HG02840 (cell line): ENCODE measurements at regions not wholly inside any gene's neighbourhood (a gene's known extent, or its start where the extent isn't known, plus 50 kb on each side); places are given as distances from the start of the nearest gene placed in this dataset.
"Not testable (repeated sequence)": the region's sequence is repeated elsewhere in the genome, so short reads cannot be mapped to it uniquely, and the experiment has no call there.

Source experiments
- ATAC-seq: cut with Tn5 transposase; IDR thresholded peaks from one replicate; pipeline ENCODE4 v1.9.1; 2021; ENCODE audit warnings: mild to moderate bottlenecking, moderate library complexity, moderate number of reproducible peaks; ENCODE audit not compliant: unreplicated experiment, low FRiP score

- no peak for ATAC-seq
These were observed 158.8 kb upstream of the TBL1XR1 start for GRCh38 chr3:177356113-177356512.

DNA sequence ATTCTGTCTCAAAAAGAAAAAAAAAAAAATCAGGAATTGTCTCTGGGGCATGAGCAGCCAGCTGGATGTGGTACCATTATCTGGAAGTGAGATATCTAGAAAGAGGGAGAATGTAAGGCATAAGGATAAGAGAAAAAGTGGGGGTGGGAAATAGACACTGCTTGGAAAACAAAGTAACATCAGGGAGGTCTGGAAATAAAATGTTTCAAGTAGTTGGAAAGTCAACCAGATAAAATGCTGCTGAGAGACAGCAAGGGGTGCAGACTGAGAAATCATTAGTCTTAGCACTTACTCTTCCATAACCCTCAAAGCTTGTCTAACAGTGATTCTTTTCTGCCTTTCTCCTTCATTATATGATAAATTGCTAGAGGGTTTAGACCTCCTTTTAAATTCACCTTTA, 159.7 kb upstream of the TBL1XR1 start:
- ATAC-seq: no peak

GRCh38 chr3:177357352-177358090, 160.2 kb upstream of the TBL1XR1 start:
- no peak for ATAC-seq

GRCh38 chr3:177358091-177358976, 161.1 kb upstream of the TBL1XR1 start:
- ATAC-seq: no peak

DNA sequence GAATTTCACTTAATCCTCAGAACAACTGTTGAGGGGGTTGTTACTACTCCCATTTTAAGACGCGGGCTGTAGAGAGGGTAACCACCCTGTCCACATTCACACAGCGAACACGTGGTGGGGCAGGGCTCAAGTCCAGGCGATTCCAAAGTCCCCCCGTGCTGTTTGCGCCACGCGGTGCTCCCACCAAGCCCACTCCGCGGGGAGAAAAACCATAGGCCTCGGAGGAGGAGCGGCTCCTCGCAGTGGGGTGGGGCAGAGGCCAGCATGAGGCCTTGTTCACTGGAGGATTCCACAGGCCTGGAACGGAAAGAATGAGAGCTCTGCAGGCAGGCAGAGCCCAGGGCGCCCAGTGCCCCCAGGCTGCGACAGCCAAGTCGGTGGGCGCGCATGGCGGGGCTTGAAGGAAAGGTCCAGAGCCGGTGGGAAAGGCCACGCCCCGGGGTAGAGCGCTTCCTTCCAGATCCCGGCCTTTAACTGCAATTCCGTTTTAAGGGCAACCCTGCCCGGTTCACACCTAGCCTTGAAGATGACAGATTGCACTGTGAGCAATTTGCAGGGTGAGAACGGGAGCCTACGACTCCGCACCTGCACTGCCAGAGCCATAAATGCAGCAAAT, 161.8 kb upstream of the TBL1XR1 start:
- ATAC-seq: peak; percentile 19

DNA sequence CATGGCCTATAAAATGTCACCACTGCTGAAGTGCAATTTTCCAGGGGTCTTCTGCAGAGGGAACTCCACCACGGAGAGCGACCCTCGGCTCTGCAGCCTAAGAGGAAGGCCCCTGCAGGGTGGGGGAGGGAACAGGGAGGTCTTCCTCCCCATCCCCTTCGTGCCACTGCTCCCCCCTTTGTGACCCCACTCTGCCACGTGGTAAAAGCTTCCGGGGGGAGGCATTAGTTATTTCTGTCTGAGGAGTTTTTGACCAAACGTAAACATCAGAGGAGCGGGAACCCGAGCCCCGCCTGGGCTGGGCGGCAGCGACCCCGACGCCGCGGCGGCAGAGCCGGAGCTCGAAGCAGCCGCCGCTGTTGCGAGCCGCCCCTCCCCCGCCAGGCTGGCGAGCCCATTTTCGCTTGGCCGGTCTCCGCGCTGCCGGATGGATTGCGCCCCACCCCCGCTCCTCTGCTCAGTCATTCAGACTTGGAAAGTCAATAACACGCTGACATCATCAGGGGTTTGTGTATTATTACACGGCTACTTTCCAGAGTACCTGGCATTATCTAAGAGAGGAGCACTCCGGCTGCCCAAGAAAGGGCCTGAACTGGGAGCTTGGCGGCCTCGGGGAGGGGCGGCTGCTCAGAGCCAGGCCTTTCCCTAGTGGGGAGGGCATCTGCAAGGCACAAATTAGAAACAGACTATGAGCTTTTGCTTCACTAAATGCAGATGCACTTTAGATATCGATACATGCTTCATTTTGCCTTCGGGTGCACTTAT, 162.5 kb upstream of the TBL1XR1 start:
- ATAC-seq: peak; percentile 75

- no peak for ATAC-seq
These were observed 164.0 kb upstream of the TBL1XR1 start for GRCh38 chr3:177361081-177361938.

DNA sequence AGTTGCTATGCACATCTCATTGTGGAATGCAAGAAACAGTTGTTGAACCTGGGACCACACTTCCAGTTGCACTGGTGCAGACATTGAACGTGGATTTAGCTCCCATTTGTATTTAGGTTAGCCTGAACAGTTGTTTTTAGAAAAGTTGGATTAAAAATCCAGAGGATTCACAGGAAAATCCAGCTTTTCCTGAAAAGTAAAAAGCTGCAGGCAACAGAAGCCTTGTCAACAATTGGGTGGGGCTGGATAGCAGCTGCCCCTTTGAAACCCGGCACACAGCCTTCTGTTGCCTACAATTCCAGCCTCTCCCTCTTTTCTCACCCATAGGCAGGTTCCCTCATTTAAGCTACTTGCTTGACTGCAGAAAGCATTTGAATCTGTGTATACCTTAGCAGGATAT, 165.3 kb upstream of the TBL1XR1 start:
- no peak for ATAC-seq

DNA sequence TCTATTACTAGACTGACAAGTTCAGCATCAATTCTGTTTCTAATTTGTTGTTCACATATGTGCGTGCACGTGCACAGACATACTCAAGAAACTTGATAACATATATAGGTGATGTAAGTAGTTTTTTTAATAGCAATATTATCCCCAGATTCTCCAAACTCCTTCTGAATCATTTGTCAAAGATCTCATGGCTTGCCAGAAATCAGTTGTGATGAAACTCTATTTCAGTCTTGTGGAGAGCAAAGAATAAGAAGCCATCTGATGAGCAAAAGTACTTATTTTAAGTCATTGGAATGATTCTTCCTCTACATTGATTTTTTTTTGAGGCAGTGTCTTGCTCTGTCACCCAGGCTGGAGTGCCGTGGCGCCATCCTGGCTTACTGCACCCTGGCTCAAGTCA, 167.0 kb upstream of the TBL1XR1 start:
- no peak for ATAC-seq

DNA sequence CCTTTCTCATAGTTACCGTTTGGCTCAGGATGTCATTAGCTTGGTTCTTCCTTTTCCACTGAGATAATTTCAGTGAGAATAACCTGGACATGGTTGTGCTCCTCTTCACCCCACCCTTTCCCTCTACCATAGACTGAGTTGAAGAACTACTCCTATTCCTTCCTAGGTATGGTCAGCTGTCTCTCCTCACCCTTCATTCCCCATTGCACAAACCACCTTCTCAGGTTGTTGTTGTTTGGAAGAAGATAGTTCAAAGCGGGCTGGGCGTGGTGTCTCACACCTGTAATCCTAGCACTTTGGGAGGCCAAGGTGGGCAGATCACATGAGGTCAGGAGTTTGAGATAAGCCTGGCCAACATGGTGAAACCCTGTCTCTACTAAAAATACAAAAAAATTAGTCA, 168.0 kb upstream of the TBL1XR1 start:
- not testable (repeated sequence) for ATAC-seq

- no peak for ATAC-seq
These were observed 170.5 kb upstream of the TBL1XR1 start for GRCh38 chr3:177367788-177368187.

DNA sequence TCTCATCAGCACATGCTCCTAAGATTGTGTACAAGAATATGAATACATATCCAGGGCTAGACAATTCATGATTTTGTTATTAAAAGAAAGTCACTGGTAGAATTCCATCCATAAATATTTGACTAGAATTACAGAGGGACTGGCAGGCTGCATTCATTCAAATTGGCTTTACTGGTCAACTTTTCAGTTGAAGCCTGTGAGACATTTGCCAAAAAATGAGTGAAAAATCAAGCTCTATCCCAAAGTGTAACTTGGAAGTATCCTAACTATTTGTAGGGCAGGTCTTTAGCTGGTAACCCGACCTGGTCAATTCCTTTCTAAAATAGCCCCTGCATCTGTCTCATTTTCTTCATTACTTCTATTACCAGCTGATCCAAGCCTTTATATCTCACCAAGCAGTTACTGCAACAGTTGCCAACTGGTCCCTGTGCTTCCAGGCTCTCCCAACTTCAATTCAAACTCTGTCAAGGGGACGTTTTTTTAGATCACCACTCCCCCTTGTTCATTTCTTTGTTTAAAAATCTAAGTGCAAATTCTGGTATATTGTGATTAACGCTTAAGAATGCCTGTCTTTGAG, 173.1 kb upstream of the TBL1XR1 start:
- no peak for ATAC-seq

GRCh38 chr3:177371146-177371545, 173.9 kb upstream of the TBL1XR1 start:
- ATAC-seq: no peak

GRCh38 chr3:177371888-177372287, 174.6 kb upstream of the TBL1XR1 start:
- ATAC-seq: no peak

GRCh38 chr3:177374323-177374722, 177.0 kb upstream of the TBL1XR1 start:
- no peak for ATAC-seq

DNA sequence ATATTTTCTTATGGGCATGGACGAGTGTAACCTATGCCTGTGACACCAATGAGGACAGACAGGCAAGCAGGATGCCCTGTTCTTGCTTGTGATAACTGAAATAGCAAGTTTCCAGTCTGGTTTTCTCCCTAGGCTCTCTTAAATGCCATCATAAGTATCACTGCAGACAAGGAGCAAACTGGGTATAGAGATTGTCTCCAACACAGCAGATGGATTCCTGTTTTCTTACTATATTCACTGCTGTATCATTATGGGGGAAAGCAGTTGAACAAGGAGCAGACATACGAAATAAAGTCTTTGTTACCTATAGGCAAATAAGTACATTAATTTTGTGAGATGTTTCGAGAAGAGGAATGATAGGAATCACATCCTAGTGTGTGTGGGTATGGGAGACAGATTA, 178.0 kb upstream of the TBL1XR1 start:
- no peak for ATAC-seq

GRCh38 chr3:177377166-177377565, 179.9 kb upstream of the TBL1XR1 start:
- ATAC-seq: no peak

DNA sequence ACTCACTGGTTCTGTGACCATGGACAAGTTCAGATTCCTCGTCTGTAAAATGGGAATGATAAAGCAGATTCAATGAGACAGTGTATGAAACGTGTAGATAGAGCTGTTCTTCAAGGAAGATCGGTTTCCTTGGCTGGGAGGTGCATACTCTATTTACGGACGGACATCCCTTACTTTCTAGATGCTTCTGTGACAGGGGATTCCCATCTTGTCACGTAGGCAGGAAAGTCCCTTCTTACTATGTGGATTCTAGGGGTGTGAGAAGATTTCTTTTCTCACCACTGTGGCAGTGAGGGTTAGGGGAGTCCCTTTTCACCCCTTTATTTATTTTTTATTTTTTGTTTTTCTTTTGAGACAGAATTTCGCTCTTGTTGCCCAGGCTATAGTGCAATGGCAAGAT, 180.9 kb upstream of the TBL1XR1 start:
- ATAC-seq: no peak

DNA sequence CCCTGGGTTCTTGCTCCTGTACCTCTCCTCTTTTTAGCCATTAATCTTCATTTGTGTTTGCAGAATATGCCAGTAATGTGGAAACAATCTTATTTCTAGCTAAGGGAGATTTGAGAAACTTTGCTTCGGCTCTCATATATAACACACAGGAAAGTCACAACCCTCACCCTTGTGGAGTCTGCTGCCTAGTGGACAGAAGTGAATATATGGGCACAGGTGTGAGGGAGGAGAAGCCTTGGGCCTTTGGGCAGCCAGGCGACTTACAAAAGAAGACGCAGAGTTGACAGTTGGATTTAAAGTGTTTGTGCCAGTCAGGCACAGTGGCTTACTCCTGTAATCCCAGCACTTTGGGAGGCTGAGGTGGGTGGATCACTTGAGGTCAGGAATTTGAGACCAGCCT, 181.8 kb upstream of the TBL1XR1 start:
- no peak for ATAC-seq
